CD4-positive, alpha-beta T cell treated with Interleukin-12 subunit alpha and Interleukin-12 subunit beta, for 1 hour (primary cell): ENCODE measurements at regions not wholly inside any gene's neighbourhood (a gene's known extent, or its start where the extent isn't known, plus 50 kb on each side); places are given as distances from the start of the nearest gene placed in this dataset.

ENCODE experiments used
- DNase-seq: peaks from one replicate; pipeline ENCODE4 v3.0.0-alpha.2; 2020

DNA sequence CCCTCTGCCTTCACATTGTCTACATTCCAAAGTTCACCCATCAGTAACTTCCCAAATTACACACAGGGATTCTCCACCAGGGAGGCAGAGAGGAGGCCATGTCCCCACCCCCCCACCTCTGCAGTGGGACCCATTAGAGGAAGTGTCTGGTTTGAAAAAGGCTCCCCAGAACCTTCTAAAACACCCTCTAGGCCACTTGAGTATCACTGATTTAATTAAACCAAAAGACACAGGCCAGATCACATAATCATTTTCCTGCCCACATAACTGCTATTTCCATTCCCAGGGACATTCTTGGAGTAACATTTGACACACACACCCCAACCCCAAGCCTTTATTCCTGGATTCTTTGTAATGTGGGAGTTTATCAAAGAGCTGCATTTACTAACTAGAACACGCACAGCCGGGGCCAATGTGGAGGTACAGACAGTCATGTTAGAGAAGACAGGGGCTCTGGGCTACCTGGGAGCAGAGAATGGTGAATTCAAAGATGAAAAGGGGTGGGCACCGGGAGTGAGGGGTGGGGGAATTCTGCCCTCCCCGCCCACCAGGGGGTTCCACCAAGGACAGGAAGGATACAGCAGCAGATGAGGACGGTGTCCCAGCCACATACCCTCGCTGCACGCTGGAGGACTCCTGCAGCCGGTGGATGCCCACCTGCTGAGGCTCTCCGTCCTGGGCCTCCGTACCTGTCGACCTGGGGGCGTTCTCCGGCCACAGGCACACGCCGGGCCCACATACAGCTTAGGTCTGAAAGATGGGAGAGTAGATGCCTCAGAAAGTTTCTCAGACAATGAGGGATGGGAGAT lies 201.4 kb upstream of the CTNNB1 start:
- no peak for DNase-seq

DNA sequence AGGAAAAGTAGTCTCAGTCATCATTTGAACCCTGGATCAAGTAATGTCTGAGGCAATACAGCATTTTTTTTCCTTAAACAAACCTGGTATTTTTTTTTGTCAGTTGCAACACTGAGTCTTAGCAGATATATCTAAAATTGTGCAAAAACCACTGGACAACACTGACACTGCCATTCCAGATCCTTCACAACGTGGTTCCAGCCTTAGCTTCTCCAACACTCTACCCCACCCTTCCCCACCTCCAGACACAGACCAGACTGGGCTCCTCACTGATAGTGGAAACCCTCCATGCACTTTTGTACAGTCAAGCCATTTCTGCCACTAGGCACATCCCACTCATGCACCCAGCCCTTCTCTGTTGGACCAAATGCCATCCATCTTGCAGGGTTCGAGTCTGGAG lies 199.6 kb upstream of the CTNNB1 start:
- no peak for DNase-seq

DNA sequence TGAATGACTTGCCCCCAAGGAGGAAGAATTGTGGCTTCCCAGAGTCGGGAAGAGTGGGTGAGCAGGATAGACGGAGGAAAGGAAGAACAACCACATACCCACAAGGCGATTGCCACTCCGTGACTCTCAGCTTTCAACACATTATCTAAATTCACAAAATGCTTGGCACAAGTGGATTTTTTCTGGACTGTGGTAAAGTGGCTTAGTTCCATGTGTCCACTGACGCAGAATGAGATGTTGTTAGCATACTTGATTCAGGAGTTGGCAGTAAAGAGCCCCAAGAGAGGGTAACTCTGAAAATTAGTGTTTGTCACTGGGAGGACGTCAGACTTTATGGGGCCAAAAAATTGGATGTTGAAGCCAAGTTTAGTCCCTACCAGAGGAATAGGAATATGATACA lies 198.8 kb upstream of the CTNNB1 start:
- DNase-seq = no peak

DNA sequence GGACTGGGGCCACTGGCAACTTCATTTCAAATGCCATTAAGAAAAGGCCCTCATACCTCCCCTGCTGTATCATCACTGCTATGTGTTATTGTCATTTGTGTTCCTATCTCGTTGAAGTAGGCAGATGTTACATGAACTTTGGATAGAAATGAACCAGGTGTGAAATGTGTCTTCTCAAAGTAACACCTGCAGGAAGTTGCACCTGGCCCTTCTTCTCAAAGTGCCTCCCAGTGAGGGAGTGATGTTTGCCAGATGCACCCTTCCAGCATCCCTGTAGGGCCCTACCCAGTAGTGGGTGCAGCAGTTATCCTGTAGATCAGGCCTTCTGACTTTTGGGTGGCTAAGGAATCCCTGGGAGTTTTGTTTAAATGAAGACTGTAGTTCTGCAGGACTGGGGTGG lies 197.7 kb upstream of the CTNNB1 start:
- no peak for DNase-seq

DNA sequence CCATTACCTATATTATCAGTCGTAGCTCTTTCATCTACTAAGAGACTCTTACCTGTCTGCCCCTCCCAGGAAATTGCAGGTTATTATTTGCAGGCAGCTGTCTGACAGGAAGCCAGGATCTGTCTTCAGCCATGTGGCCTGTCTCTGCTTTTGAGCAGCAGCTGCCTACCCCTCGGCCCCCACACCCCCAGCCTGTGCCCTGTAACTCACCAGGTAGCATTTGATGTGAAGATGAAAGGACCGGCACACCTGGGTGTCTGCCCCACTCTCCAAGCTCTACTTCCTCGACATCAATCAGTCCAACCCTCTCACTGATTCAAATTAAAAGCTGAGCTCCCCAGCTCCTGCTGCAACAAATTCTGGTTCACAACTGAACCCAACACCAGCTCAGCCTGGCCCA lies 197.2 kb upstream of the CTNNB1 start:
- DNase-seq = no peak

DNA sequence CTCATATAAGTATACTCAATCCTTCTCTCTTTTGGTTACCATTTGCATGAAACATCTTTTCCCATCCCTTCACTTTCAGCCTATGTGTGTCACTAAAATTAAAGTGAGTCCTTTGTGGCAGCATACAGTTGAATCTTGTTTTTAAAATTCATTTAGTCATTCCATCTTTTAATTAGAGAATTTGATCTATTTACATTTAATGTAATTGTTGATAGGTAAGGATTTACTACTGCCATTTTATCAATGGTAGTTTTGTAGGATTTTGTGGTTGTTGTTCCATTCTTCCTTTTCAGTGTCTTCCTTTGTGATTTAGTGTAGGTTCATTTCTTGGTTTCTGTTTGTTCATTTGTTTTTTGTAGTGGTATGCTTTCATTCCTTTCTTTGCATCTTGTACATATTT lies 191.9 kb upstream of the CTNNB1 start:
- no peak for DNase-seq

DNA sequence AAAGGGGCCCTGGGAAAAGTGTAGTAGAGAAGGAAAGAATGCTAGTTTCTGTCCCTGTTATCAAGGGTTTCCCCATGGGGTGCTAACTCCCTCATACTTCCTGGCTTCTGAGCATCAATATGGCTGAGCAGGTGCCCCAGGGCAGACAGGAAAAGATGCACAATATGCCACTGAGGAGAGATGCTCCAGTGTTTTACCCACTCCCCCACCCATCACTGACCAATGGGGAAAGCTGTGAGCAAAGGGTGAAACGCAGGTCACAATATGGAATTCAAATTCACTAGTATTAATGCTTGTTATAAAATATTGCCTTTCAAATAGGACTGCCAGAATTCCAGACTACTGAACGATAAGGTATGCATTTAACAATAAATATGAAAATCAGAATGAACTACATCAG lies 187.5 kb upstream of the CTNNB1 start:
- no peak for DNase-seq

DNA sequence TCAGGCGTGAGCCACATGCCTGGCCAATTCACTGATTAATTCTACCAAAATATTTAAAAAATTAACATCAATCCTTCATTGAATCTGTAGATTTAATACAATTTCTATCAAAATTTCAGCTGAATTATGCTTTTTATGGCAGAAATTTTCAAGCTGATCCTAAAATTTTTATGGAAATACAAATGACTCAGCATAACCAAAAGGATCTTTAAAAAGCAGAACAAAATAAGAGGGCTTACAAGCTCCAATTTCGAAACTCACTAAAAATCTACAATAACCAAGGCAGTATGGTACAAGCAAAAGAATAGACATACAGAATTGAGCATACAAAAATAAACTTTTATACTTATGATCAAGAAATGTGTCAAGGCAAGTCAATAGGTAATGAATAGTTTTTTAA lies 180.4 kb upstream of the CTNNB1 start:
- no peak for DNase-seq

DNA sequence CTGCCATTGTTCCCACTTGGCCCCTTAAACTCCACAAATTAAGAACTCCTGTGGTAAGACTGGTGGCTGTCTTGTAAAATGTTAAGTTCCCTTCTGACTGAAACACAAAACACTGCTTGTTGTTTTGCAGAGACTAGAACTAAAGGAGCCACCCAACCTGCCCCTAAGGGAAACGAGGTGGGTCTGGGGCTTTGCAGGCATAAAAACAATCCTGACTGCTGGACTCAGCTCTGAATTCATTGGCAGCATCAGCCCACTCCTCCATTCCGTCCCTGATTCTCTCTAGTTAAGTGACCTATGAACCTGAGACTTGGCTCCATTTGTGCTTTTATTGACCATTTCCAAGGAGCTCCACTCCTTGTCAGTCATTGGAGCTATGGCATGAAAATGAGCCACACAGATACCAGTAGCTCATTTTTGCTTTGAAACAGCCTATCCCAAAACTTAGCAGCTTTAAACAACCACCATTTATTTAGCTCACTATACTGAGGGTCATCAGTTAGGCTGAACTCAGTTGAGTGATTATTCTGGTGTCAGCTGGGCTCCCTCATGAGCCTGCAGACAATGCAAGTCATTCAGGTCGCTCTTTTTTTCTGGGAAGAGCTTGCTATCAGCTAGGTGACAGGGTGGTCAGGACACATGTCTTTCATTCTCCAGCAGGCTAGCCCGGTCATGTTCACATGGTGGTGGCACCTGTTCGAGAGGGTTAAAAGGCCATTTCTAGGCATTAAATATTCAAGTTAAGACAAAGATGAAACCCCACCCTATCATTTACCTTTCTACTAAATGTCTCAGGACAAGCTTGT lies 175.1 kb upstream of the CTNNB1 start:
- DNase-seq = no peak

DNA sequence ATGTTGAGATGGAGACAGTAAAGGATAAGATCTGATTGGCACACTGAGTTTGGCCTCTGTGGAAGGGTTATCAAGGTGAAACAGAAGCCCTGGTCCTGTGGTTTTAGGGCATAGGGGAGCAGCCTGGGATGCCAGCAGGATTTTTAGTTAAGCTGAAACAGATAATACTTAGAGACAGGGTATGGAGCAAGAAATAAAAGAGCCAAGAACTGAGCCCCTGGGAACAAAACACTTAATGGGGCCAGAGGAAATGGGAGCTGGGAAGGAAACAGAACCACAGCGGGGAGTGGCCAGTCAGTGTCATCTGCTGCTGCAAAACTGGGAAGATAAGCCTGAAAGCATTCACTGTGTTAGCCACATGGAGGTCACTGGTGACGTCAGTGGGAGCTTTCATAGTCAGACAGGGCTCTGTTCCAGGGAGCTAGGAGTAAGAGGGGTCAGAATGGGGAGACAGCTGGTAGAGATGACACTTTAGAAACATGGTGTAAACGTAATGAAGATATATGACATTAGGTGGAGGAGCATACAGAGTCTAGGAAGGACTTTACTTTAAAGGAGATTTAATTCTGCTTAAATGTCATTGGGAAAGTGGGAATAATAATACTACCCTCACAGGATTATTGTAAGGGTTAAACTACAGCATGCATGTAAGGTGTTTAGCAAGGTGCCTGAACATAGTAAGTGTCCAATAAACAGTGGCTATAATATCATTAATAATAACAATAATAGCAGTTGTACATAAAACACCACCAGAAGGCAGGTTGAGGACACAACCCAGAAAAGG lies 172.7 kb upstream of the CTNNB1 start:
- no peak for DNase-seq

DNA sequence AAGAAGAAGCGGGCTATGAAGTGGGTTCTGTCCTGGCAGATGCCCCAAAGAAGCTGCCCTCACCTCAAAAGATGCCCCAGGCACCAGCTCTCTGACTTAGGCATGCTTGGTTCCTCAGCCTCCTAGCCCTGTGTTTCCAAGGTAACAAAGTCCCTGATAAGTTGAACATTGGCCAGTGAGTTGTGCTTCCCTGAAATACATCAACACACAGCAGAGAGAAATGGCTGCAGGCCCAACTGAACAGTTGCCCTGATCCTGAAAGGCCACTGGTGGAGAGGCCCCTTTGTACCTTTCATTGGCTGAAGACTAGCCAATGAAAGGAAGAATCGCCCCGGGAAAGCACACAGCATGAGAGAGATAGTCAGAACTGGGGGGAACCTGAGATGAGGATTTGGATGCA lies 169.9 kb upstream of the CTNNB1 start:
- no peak for DNase-seq

DNA sequence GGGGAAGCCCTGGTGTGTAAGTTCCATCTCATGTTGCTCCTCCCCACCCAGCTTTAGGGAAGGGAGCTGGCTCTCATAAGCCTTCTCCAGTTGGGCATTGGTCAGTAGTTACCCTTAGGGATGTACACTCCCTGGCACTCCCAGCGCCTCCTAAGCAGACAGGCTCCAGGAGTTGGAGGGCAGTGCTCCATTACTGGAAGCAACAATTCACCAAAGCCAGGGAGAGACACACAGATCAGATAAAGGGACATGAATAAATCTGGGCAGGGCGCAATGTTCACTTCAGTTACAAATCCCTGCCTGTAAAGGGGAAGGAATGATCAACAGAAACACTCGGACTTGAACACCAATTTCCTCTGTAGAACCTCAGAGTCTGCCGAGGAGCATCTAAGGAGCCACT lies 169.1 kb upstream of the CTNNB1 start:
- no peak for DNase-seq

DNA sequence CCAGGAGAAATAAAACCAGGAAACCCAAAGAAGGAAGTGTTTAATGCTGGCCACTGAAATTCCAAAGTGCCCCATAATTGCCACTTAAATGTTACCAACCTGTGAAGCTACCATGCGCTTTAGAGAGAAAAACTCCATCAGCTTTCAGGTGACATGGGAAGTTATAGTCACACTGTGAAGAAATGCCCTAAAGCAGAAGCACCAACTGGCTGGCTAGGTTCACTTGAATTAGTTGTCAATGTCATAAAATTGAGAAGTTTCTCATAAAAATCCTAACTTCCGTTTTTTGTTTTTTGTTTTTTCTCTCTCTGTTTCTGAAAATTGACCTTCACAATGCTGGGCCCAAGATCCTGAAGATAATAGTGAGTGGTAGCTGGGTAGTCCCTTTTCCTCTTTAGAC lies 167.9 kb upstream of the CTNNB1 start:
- no peak for DNase-seq

DNA sequence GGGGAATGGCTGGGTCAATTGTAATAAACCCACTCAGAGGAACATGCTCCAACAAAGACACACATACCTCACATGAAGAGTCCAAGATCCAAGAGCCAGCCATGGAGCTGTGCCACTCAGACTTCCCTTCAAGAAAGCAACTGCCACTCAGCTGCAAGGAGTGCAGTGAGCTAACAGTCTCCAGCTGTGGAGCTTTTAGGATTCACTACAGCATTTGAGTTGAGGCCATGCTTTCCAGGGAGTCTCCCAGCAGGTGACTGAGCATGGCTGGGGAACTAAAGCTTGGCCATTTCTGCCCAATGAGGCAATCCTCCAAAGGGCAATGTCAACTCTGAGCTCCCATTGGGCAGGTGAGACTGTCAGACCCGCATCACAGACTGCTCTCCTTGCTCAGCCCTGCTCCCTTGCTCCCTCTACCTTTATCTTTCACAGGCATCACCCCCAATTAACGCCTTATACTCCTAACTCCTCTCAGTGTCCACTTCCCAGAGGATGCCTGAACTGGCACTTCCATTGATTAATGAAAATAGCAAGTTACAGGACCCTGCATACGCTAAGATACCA lies 165.3 kb upstream of the CTNNB1 start:
- DNase-seq = no peak

DNA sequence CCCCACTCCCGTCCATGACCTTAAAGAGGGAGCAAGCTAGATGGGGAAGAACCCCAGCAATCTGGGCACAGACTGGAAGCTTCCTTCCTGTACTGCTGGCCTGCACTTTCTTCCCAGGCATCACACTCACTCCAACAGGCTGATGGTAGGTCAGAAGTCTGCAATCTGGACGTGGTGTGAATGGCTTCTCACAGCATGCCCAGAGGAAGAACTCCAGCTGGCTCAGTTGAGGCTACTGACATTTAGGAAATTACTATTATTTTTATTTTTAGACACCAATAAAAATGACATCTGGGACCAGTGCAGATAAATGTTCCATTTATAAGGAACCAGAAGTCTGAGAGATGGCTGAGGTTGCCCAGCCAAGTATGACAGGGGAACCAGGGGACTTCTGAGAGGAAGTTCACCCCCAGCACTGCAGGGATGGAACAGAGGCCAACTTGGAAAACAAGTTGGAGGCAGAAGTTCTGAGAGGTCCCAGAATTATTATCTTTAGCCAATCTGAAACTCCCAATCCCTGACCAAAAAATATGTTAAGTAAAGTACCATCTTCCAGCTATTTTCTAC lies 163.8 kb upstream of the CTNNB1 start:
- DNase-seq = no peak

DNA sequence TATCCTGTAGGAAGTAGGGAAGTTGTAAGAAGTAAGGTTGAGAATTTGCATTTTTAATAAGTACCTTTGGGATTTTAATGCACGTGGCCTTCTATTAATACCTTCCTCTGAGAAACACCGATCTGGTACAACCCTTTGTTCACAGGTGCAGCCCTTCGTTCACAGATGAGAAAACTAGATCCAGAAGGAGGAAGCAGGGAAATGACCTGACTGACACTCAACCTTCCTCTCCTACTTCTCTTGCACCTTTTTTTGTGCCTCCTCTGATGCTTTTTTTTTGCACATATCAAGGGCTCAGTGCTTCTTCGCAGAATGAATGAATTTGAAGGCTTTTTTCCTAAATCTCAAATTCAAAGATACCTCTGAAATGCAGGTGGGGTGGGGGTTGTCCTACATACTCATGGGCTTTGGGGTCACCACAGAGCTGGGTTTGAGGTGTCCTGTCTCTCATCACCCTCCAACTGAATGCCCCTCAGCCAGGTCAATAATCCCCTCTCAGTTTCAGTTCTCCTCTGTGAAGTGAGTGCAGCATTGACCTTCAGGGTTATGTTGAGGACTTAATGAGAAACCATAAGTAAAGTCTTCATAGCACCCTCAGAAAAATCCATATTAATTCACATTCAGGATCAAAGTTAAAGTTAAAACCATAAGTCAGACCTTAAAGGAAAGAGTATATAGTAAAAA lies 161.5 kb upstream of the CTNNB1 start:
- DNase-seq = no peak

DNA sequence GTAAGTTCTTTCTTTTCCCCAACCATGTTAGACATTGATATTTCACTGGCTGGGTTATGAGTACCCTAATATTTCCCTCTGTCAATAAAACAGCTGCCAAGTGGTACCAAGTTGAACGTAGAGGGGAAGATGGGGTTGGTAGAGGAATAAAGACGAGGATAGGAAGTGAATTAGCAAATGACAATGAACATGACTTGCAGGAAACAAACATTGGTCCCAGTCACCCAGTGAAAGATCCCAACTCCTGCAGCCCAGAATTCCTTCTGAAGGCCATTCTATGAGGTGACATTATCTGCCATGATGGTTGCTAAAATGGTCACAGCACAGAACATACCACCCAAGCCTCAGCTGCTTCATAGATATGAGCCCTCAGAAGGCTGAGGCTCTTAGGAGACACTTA lies 159.0 kb upstream of the CTNNB1 start:
- no peak for DNase-seq

DNA sequence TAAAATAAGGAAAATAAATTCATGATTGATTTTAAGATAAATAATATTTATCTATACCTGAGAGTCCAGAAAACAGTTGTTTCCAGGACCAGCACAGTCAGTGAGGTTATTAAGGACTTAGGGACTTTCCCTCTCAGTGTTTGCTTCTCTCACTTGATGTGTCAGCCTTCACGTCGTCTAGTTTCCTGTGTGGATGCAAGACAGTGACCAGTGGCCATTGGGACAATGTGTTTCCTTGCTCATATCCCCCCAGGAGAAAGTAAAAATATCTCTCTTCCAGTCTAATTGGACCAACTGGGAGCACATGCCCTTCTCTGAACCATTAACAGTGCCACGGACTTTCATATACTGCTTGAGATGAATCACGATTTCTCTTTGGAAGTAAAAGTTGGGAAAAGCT lies 157.8 kb upstream of the CTNNB1 start:
- DNase-seq = no peak

DNA sequence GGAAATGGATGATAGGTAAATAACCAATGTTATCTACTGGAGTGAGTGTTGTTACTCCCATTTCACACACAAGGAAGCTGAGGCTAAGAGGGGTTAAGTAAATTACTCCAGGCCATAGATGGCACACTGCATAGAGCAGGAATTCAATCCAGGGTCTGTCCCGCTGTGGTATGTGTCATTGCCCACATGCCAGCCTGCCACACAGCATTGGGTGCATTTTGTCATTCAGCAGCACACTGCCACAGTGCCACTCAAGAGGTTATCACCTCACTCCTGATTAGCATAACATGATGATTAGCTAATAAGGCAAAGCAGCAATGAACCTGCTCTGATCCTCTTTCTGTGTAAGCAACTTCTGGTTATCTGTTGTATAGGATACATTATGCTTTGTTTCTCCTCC lies 157.4 kb upstream of the CTNNB1 start:
- DNase-seq = no peak

DNA sequence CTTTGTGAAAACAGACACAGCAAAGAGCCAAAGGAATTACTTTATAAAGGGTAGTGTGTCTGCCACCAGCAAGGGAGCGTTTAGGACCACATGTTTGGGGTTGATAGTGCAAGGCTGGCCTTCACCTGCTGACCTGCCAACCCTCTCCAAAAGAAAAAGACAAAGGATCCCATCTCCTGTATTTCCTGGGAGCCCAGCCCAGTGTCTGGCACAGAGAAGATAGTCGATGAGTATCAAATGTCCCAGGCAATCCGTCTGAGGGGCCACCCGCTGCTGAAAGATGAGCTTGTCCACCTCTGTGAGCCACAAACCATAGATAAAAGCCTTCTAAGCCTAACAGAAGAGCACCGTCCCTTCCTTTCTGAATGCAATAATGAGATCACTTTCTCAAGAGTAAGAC lies 154.8 kb upstream of the CTNNB1 start:
- no peak for DNase-seq

DNA sequence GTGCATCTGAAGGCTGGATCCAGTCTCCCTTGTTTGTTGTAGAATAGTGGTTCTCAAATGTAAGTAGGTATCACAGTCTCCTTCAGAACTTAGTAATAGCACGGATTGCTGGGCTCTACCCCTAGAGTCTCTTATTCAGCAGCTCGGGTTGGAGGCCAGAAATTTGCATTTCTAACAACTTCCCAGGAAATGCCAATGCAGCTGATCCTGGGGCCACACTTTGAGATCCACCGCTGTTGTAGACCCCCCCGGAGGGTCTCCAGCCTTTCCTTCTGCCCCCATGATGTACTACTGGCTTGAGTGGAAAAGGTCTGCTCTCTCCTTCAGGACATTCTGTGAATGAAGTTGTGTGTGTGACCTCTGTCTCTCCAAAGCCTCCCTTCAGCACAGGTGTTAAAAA lies 153.8 kb upstream of the CTNNB1 start:
- DNase-seq = no peak

DNA sequence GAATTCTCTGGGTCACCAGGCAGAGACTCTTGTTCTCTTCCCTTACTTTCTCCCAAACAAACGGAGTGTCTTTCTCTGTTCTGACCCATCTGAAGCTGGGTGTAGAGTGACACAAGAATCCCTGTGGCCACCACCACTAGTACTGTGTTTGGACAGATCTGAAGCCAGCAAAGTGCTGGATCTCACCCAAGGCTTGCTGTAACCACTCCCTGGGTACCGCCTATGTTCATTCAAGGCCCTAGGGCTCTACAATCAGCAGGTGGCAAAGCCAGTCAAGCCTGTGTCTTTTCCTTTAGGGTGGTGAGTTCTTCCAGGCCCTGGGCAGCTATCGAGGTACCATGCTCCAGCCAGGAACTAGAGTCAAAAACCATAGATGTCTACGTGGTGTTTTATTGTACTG lies 149.2 kb upstream of the CTNNB1 start:
- DNase-seq = no peak

DNA sequence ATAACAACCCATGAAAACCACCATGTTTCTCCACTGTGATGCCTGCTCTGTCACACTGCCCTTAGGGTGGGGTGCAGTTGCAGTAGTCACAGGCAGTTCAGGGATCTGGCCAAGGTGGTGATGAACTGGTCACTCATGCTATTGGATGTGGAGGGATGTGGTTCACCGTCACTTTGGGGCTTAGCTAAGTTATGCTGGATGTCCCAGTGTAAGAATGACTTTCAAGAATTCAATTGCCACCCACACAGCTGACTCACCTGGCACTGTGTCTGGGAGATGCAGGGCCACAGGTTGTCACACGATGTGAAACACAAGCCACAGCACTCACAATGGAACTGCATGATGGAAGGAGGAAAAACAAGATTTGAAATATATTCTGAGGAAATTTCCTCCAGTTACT lies 146.1 kb upstream of the CTNNB1 start:
- DNase-seq = no peak
